ENCODE measurements at regions not wholly inside any gene's neighbourhood (a gene's known extent, or its start where the extent isn't known, plus 50 kb on each side); places are given as distances from the start of the nearest gene placed in this dataset.
"Not testable (repeated sequence)": the region's sequence is repeated elsewhere in the genome, so short reads cannot be mapped to it uniquely, and the experiment has no call there.

- Histone ChIP-seq H3K4me1 (ENCODE audit: control insufficient read depth, insufficient read depth, low read length) (no peaks in the 10 kb centered on the region), H3K4me3 (ENCODE audit: low read depth, low read length) (no peak overlapping the region), H3K9me3 (ENCODE audit: control insufficient read depth, insufficient read depth, low read length) (no peaks in the 10 kb centered on the region), H3K27me3 (ENCODE audit: control insufficient read depth, insufficient read depth, low read length) (no peaks in the 10 kb centered on the region), H3K36me3 (ENCODE audit: control insufficient read depth, insufficient read depth, low read length) (no peaks in the 10 kb centered on the region), H3K9ac (ENCODE audit: low read depth, low read length) (no peak overlapping the region), H3K27ac (ENCODE audit: low read depth, low read length) (no peak overlapping the region)
These were observed 90.6 kb upstream of the USP24 start for GRCh38 chr1:55305735-55306134.

DNA sequence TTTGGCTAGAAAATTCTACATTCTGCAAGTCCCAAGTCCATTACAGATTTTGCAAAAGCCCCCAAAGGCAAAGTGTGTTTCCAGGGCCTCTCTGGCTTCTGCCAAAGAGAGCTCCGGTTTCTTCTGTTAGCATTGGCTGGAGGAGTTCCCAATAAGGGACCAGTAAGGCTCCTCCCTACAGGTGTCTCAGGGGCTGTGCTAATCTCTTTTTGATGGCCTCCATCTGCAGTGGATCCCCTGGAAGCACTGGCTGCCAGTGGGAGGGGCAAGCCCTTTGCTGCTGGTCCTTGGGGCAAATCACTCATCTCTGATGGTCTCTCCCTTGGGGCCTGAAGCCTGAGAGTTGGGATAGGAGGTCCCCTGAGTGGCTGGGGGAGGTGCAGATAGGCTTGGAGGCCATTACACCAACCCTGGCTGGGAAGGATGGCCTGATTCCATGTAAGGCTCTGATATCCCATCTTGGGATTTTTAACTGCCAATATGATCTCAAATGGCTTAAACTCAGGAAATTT lies 89.1 kb upstream of the USP24 start:
- Histone ChIP-seq H3K9me3 (ENCODE audit: control insufficient read depth, insufficient read depth, low read length) (no peaks in the 10 kb centered on the region), H3K27ac (ENCODE audit: low read depth, low read length) (no peak overlapping the region), H3K4me1 (ENCODE audit: control insufficient read depth, insufficient read depth, low read length) (no peaks in the 10 kb centered on the region), H3K4me3 (ENCODE audit: low read depth, low read length) (no peak overlapping the region), H3K27me3 (ENCODE audit: control insufficient read depth, insufficient read depth, low read length) (no peaks in the 10 kb centered on the region), H3K36me3 (ENCODE audit: control insufficient read depth, insufficient read depth, low read length) (no peaks in the 10 kb centered on the region), H3K9ac (ENCODE audit: low read depth, low read length) (no peak overlapping the region)

DNA sequence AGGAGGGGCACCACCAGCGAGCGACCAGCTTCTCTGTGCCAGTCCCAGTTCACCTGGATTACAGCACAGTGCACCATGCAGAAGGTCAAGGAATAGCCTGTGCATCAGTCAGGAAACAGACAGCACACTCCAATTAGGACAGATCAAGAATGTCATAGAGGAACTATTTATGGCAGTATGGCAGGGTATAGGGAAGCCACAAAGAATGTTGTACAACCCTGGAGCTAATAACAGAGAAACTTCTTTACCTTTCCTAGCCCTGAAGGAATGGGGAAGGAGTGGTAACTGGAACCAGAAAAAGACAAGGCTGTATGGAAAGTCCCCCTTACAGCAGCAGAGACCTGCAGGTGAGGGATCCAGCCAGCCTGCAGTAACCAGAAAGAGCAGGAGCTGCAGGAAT lies 87.8 kb upstream of the USP24 start:
- Histone ChIP-seq H3K9me3 (ENCODE audit: control insufficient read depth, insufficient read depth, low read length) (no peaks in the 10 kb centered on the region), H3K9ac (ENCODE audit: low read depth, low read length) (no peak overlapping the region), H3K27me3 (ENCODE audit: control insufficient read depth, insufficient read depth, low read length) (no peaks in the 10 kb centered on the region), H3K4me3 (ENCODE audit: low read depth, low read length) (no peak overlapping the region), H3K27ac (ENCODE audit: low read depth, low read length) (no peak overlapping the region), H3K36me3 (ENCODE audit: control insufficient read depth, insufficient read depth, low read length) (no peaks in the 10 kb centered on the region), H3K4me1 (ENCODE audit: control insufficient read depth, insufficient read depth, low read length) (peaks cover 5% of the 10 kb centered on the region; the same call in 1 of the 2 replicates)

DNA sequence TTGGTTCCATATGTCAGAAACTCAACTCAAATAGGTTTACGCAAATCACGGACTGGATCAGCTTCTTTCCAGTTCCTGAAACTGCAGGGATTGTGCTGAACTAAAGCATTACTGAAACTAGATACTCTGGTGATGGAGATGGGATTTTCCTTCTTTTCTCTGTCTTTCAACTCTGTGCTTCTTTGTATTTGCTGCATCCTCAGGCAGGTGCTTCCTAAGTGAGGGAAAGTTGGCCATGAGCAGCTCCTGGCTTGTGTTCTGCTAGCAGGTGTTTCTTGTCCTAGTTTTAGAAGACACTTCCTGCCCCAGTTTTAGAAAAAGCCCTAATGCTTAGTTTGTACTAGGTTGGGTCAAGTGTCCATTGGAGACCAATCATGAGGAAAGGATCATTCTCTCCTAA lies 86.7 kb upstream of the USP24 start:
- Histone ChIP-seq H3K27ac (ENCODE audit: low read depth, low read length) (no peak overlapping the region), H3K27me3 (ENCODE audit: control insufficient read depth, insufficient read depth, low read length) (no peaks in the 10 kb centered on the region), H3K9ac (ENCODE audit: low read depth, low read length) (no peak overlapping the region), H3K4me1 (ENCODE audit: control insufficient read depth, insufficient read depth, low read length) (peaks cover 5% of the 10 kb centered on the region; the same call in 1 of the 2 replicates), H3K36me3 (ENCODE audit: control insufficient read depth, insufficient read depth, low read length) (no peaks in the 10 kb centered on the region), H3K4me3 (ENCODE audit: low read depth, low read length) (no peak overlapping the region), H3K9me3 (ENCODE audit: control insufficient read depth, insufficient read depth, low read length) (no peaks in the 10 kb centered on the region)

- no peaks in the 10 kb centered on the region for H3K9me3 ChIP-seq (ENCODE audit: control insufficient read depth, insufficient read depth, low read length)
- no peak overlapping the region for H3K9ac ChIP-seq (ENCODE audit: low read depth, low read length)
- H3K36me3 ChIP-seq (ENCODE audit: control insufficient read depth, insufficient read depth, low read length): no peaks in the 10 kb centered on the region
- no peak overlapping the region for H3K27ac ChIP-seq (ENCODE audit: low read depth, low read length)
- H3K4me3 ChIP-seq (ENCODE audit: low read depth, low read length): no peak overlapping the region
- H3K27me3 ChIP-seq (ENCODE audit: control insufficient read depth, insufficient read depth, low read length): no peaks in the 10 kb centered on the region
- peaks cover 5% of the 10 kb centered on the region; the same call in 1 of the 2 replicates for H3K4me1 ChIP-seq (ENCODE audit: control insufficient read depth, insufficient read depth, low read length)
These were observed 85.8 kb upstream of the USP24 start for GRCh38 chr1:55300975-55301374.

DNA sequence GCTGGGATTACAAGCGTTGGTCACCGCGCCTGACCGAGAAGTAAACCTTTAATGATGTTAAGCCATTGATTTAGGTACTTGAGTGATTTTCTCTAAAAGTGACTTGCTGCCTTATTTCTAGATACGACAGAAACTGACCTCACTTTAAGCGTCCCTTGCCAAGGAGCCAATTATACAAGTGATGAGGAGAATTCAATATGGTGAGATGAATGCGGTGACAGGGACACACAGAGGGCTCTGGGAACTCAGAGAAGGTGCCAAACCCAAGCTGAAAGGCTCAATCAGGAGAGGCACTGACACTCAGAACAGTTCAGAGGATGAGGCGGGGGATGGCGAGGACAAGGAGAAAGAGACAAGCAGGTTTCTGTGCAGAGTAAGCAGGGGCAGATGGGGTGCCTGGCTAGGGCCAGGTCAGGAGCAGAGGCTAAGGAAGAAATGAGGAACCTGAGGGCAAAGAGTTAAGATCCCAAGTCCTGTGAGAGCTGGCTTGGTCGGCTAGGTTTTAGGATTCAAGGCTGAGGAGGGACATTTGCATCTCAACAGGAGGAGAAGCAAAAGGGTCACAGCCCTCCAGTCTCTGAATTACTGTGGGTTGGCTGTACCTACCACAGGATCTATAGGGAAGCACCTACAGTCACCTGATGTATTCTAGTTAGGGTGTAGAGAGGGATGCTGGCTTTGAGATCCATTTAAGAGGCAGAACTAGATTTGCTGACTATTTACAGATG lies 83.2 kb upstream of the USP24 start:
- H3K4me1 ChIP-seq (ENCODE audit: control insufficient read depth, insufficient read depth, low read length): peaks cover 5% of the 10 kb centered on the region; the same call in 1 of the 2 replicates
- no peaks in the 10 kb centered on the region for H3K27me3 ChIP-seq (ENCODE audit: control insufficient read depth, insufficient read depth, low read length)
- H3K9ac ChIP-seq (ENCODE audit: low read depth, low read length): no peak overlapping the region
- no peaks in the 10 kb centered on the region for H3K36me3 ChIP-seq (ENCODE audit: control insufficient read depth, insufficient read depth, low read length)
- no peak overlapping the region for H3K4me3 ChIP-seq (ENCODE audit: low read depth, low read length)
- no peaks in the 10 kb centered on the region for H3K9me3 ChIP-seq (ENCODE audit: control insufficient read depth, insufficient read depth, low read length)
- no peak overlapping the region for H3K27ac ChIP-seq (ENCODE audit: low read depth, low read length)

DNA sequence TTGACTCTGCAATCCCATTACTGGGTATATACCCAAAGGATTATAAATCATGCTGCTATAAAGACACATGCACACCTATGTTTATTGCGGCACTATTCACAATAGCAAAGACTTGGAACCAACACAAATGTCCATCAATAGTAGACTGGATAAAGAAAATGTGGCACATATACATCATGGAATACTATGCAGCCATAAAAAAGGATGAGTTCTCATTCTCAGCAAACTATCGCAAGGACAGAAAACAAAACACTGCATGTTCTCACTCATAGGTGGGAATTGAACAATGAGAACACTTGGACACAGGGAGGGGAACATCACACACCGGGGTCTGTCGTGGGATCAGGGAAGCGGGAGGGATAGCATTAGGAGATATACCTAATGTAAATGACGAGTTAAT lies 81.1 kb upstream of the USP24 start:
- H3K36me3 ChIP-seq (ENCODE audit: control insufficient read depth, insufficient read depth, low read length); H3K27me3 ChIP-seq (ENCODE audit: control insufficient read depth, insufficient read depth, low read length); H3K9me3 ChIP-seq (ENCODE audit: control insufficient read depth, insufficient read depth, low read length); H3K4me3 ChIP-seq (ENCODE audit: low read depth, low read length); H3K27ac ChIP-seq (ENCODE audit: low read depth, low read length); H3K9ac ChIP-seq (ENCODE audit: low read depth, low read length); H3K4me1 ChIP-seq (ENCODE audit: control insufficient read depth, insufficient read depth, low read length): not testable (repeated sequence)

GRCh38 chr1:55289614-55290013 lies 74.5 kb upstream of the USP24 start:
- no peaks in the 10 kb centered on the region for H3K9me3 ChIP-seq (ENCODE audit: control insufficient read depth, insufficient read depth, low read length)
- H3K4me1 ChIP-seq (ENCODE audit: control insufficient read depth, insufficient read depth, low read length): no peaks in the 10 kb centered on the region
- H3K27ac ChIP-seq (ENCODE audit: low read depth, low read length): no peak overlapping the region
- H3K27me3 ChIP-seq (ENCODE audit: control insufficient read depth, insufficient read depth, low read length): no peaks in the 10 kb centered on the region
- H3K9ac ChIP-seq (ENCODE audit: low read depth, low read length): no peak overlapping the region
- no peak overlapping the region for H3K4me3 ChIP-seq (ENCODE audit: low read depth, low read length)
- H3K36me3 ChIP-seq (ENCODE audit: control insufficient read depth, insufficient read depth, low read length): no peaks in the 10 kb centered on the region

GRCh38 chr1:55289042-55289441 lies 73.9 kb upstream of the USP24 start:
- no peaks in the 10 kb centered on the region for H3K4me1 ChIP-seq (ENCODE audit: control insufficient read depth, insufficient read depth, low read length)
- no peak overlapping the region for H3K4me3 ChIP-seq (ENCODE audit: low read depth, low read length)
- no peaks in the 10 kb centered on the region for H3K9me3 ChIP-seq (ENCODE audit: control insufficient read depth, insufficient read depth, low read length)
- no peak overlapping the region for H3K27ac ChIP-seq (ENCODE audit: low read depth, low read length)
- no peak overlapping the region for H3K9ac ChIP-seq (ENCODE audit: low read depth, low read length)
- no peaks in the 10 kb centered on the region for H3K27me3 ChIP-seq (ENCODE audit: control insufficient read depth, insufficient read depth, low read length)
- H3K36me3 ChIP-seq (ENCODE audit: control insufficient read depth, insufficient read depth, low read length): no peaks in the 10 kb centered on the region

DNA sequence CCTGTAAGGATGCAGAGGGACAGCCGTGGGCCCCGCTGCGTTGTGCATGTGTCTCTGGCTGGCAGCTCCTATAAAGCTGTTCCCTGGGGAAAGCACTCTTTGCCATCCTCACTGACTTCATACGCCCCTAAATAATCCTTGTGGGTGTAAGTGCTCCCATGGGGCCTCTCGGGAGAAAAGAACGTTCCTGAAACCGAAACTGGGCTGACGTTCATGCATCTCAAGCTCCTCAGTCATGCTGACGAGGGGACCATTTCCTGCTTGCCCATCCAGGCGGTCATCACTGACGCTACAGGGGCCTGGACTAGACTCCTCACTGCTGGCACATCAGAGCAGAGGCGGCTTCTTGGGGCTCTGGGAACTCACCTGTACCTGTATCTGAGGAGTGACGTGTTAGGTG lies 73.1 kb upstream of the USP24 start:
- peaks cover 6% of the 10 kb centered on the region; the same call in 1 of the 2 replicates for H3K4me1 ChIP-seq (ENCODE audit: control insufficient read depth, insufficient read depth, low read length)
- no peak overlapping the region for H3K4me3 ChIP-seq (ENCODE audit: low read depth, low read length)
- H3K9me3 ChIP-seq (ENCODE audit: control insufficient read depth, insufficient read depth, low read length): no peaks in the 10 kb centered on the region
- no peak overlapping the region for H3K9ac ChIP-seq (ENCODE audit: low read depth, low read length)
- H3K27me3 ChIP-seq (ENCODE audit: control insufficient read depth, insufficient read depth, low read length): no peaks in the 10 kb centered on the region
- H3K36me3 ChIP-seq (ENCODE audit: control insufficient read depth, insufficient read depth, low read length): no peaks in the 10 kb centered on the region
- H3K27ac ChIP-seq (ENCODE audit: low read depth, low read length): no peak overlapping the region

DNA sequence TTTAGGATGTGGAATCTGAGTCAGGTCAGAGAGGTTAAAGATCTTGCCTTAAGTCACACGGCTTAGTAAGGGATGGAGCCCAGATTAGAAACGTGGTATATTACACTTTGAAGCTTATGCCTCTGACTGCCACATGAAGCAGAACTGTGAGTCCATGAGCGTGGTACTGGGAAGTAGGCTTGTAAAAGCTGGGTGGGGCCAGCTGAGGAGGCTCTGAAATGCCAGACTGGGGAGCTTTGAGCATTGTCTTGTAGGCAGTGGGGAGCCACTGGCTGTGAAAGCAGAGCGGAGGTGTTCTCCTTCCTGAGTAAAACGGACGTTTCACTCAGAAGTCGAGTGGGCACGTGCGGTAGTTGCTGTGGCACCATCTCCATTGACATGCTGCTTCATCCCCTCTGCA lies 72.6 kb upstream of the USP24 start:
- Histone ChIP-seq H3K9ac (ENCODE audit: low read depth, low read length) (no peak overlapping the region), H3K4me1 (ENCODE audit: control insufficient read depth, insufficient read depth, low read length) (peaks cover 6% of the 10 kb centered on the region; the same call in 1 of the 2 replicates), H3K27ac (ENCODE audit: low read depth, low read length) (no peak overlapping the region), H3K36me3 (ENCODE audit: control insufficient read depth, insufficient read depth, low read length) (no peaks in the 10 kb centered on the region), H3K4me3 (ENCODE audit: low read depth, low read length) (no peak overlapping the region), H3K27me3 (ENCODE audit: control insufficient read depth, insufficient read depth, low read length) (no peaks in the 10 kb centered on the region), H3K9me3 (ENCODE audit: control insufficient read depth, insufficient read depth, low read length) (no peaks in the 10 kb centered on the region)

All from HUES48 (cell line).